Neuron (in vitro differentiated cells): ENCODE measurements at regions not wholly inside any gene's neighbourhood (a gene's known extent, or its start where the extent isn't known, plus 50 kb on each side); places are given as distances from the start of the nearest gene placed in this dataset.

ENCODE experiments used
- H2AFZ ChIP-seq: one replicate; pipeline ENCODE4 v1.6.1; 2013; ENCODE audit warnings: low read depth, mild to moderate bottlenecking, inconsistent platforms, low read length, moderate library complexity
- H3K27me3 ChIP-seq: one replicate; pipeline ENCODE4 v1.6.1; 2013; ENCODE audit warnings: low read length; ENCODE audit not compliant: insufficient read depth
- H3K36me3 ChIP-seq: one replicate; pipeline ENCODE4 v1.6.1; 2013; ENCODE audit warnings: low read length; ENCODE audit not compliant: insufficient read depth
- H3K4me1 ChIP-seq: one replicate; pipeline ENCODE4 v1.6.1; 2013; ENCODE audit warnings: low read length; ENCODE audit not compliant: insufficient read depth
- H3K4me3 ChIP-seq: 2 replicates; pipeline ENCODE4 v1.5.1; 2013; ENCODE audit warnings: mild to moderate bottlenecking, low read length, moderate library complexity
- H3K9me3 ChIP-seq: one replicate; pipeline ENCODE4 v1.6.1; 2013; ENCODE audit warnings: low read length

- no peak overlapping the region for H2AFZ ChIP-seq
- no peaks in the 10 kb centered on the region for H3K36me3 ChIP-seq
- H3K4me3 ChIP-seq: no peak overlapping the region
- H3K27me3 ChIP-seq: peaks cover 4% of the 10 kb centered on the region
- no peaks in the 10 kb centered on the region for H3K4me1 ChIP-seq
- H3K9me3 ChIP-seq: no peaks in the 10 kb centered on the region
These were observed 287.9 kb upstream of the NOCT start for GRCh38 chr4:138727731-138728130.

GRCh38 chr4:138724530-138724929 is 291.1 kb upstream of the NOCT start:
- Histone ChIP-seq H2AFZ (no peak overlapping the region), H3K9me3 (no peaks in the 10 kb centered on the region), H3K4me3 (no peak overlapping the region), H3K36me3 (no peaks in the 10 kb centered on the region), H3K4me1 (no peaks in the 10 kb centered on the region), H3K27me3 (peaks cover 4% of the 10 kb centered on the region)

- Histone ChIP-seq H3K4me3 (no peak overlapping the region), H3K9me3 (no peaks in the 10 kb centered on the region), H2AFZ (no peak overlapping the region), H3K27me3 (no peaks in the 10 kb centered on the region), H3K36me3 (no peaks in the 10 kb centered on the region), H3K4me1 (no peaks in the 10 kb centered on the region)
These were observed 298.8 kb upstream of the NOCT start for GRCh38 chr4:138716559-138717335.

- Histone ChIP-seq H3K36me3 (no peaks in the 10 kb centered on the region), H2AFZ (no peak overlapping the region), H3K4me3 (no peak overlapping the region), H3K4me1 (no peaks in the 10 kb centered on the region), H3K9me3 (no peaks in the 10 kb centered on the region), H3K27me3 (no peaks in the 10 kb centered on the region)
These were observed 305.3 kb upstream of the NOCT start for GRCh38 chr4:138710297-138710696.

- H3K4me1 ChIP-seq: no peaks in the 10 kb centered on the region
- no peak overlapping the region for H3K4me3 ChIP-seq
- no peaks in the 10 kb centered on the region for H3K36me3 ChIP-seq
- no peak overlapping the region for H2AFZ ChIP-seq
- H3K27me3 ChIP-seq: no peaks in the 10 kb centered on the region
- no peaks in the 10 kb centered on the region for H3K9me3 ChIP-seq
These were observed 305.7 kb upstream of the NOCT start for GRCh38 chr4:138709859-138710258.

GRCh38 chr4:138707746-138708677 is 307.6 kb upstream of the NOCT start:
- Histone ChIP-seq H3K27me3 (no peaks in the 10 kb centered on the region), H3K9me3 (no peaks in the 10 kb centered on the region), H3K4me3 (no peak overlapping the region), H3K36me3 (no peaks in the 10 kb centered on the region), H2AFZ (no peak overlapping the region), H3K4me1 (no peaks in the 10 kb centered on the region)

GRCh38 chr4:138706201-138706600 is 309.4 kb upstream of the NOCT start:
- no peaks in the 10 kb centered on the region for H3K36me3 ChIP-seq
- no peak overlapping the region for H2AFZ ChIP-seq
- H3K9me3 ChIP-seq: no peaks in the 10 kb centered on the region
- no peak overlapping the region for H3K4me3 ChIP-seq
- H3K27me3 ChIP-seq: no peaks in the 10 kb centered on the region
- no peaks in the 10 kb centered on the region for H3K4me1 ChIP-seq

- no peaks in the 10 kb centered on the region for H3K9me3 ChIP-seq
- H3K4me1 ChIP-seq: no peaks in the 10 kb centered on the region
- no peak overlapping the region for H2AFZ ChIP-seq
- H3K27me3 ChIP-seq: no peaks in the 10 kb centered on the region
- H3K36me3 ChIP-seq: no peaks in the 10 kb centered on the region
- H3K4me3 ChIP-seq: no peak overlapping the region
These were observed 313.3 kb upstream of the NOCT start for GRCh38 chr4:138702190-138702824.

- H3K27me3 ChIP-seq: no peaks in the 10 kb centered on the region
- H2AFZ ChIP-seq: no peak overlapping the region
- H3K4me3 ChIP-seq: no peak overlapping the region
- H3K9me3 ChIP-seq: no peaks in the 10 kb centered on the region
- no peaks in the 10 kb centered on the region for H3K36me3 ChIP-seq
- H3K4me1 ChIP-seq: no peaks in the 10 kb centered on the region
These were observed 316.9 kb upstream of the NOCT start for GRCh38 chr4:138698641-138699040.

GRCh38 chr4:138697851-138698250 is 317.7 kb upstream of the NOCT start:
- Histone ChIP-seq H3K9me3 (no peaks in the 10 kb centered on the region), H3K4me3 (no peak overlapping the region), H2AFZ (no peak overlapping the region), H3K4me1 (no peaks in the 10 kb centered on the region), H3K36me3 (no peaks in the 10 kb centered on the region), H3K27me3 (no peaks in the 10 kb centered on the region)

- Histone ChIP-seq H3K9me3 (no peaks in the 10 kb centered on the region), H2AFZ (no peak overlapping the region), H3K27me3 (no peaks in the 10 kb centered on the region), H3K4me1 (no peaks in the 10 kb centered on the region), H3K4me3 (no peak overlapping the region), H3K36me3 (no peaks in the 10 kb centered on the region)
These were observed 318.8 kb upstream of the NOCT start for GRCh38 chr4:138696771-138697170.

GRCh38 chr4:138696058-138696457 is 319.5 kb upstream of the NOCT start:
- Histone ChIP-seq H3K4me1 (no peaks in the 10 kb centered on the region), H2AFZ (no peak overlapping the region), H3K9me3 (no peaks in the 10 kb centered on the region), H3K4me3 (no peak overlapping the region), H3K36me3 (no peaks in the 10 kb centered on the region), H3K27me3 (no peaks in the 10 kb centered on the region)

GRCh38 chr4:138693526-138693925 is 322.1 kb upstream of the NOCT start:
- Histone ChIP-seq H2AFZ (no peak overlapping the region), H3K36me3 (no peaks in the 10 kb centered on the region), H3K9me3 (no peaks in the 10 kb centered on the region), H3K4me3 (no peak overlapping the region), H3K27me3 (no peaks in the 10 kb centered on the region), H3K4me1 (no peaks in the 10 kb centered on the region)
